ENCODE measurements at regions not wholly inside any gene's neighbourhood (a gene's known extent, or its start where the extent isn't known, plus 50 kb on each side); places are given as distances from the start of the nearest gene placed in this dataset.
A peak's percentile ranks its signal among the peaks of the same experiment; 100 is the strongest.

DNA sequence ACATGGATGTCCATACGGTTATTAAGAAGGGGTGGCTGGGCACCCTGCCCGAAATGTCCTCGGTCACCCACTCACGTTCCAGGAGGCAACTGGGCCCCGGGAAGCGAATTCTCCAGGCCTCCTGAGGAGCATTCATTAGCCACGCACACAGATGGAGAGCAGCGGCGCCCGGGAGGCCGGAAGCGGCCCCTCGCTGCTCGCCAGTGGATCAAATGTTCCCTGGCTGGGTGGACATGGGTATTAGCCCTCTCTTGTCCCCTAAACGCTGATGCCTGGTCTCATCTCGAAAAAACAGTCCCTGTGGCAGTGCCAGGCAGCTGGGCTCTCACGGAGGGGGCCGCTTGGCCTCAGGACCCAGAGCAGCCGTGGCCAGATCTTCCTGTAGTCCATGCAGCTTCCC is 59.0 kb upstream of the DLK1 start:
- TF ChIP-seq GABPA (IDR thresholded peaks at IDR 0.05; ENCODE audit: low read depth) (no peak), SPI1 (IDR thresholded peaks at IDR 0.05; ENCODE audit: borderline replicate concordance, low read depth) (no peak), POLR2AphosphoS5 (IDR thresholded peaks at IDR 0.05; ENCODE audit: low read depth) (no peak)
- TF ChIP-seq, protein P1, sequence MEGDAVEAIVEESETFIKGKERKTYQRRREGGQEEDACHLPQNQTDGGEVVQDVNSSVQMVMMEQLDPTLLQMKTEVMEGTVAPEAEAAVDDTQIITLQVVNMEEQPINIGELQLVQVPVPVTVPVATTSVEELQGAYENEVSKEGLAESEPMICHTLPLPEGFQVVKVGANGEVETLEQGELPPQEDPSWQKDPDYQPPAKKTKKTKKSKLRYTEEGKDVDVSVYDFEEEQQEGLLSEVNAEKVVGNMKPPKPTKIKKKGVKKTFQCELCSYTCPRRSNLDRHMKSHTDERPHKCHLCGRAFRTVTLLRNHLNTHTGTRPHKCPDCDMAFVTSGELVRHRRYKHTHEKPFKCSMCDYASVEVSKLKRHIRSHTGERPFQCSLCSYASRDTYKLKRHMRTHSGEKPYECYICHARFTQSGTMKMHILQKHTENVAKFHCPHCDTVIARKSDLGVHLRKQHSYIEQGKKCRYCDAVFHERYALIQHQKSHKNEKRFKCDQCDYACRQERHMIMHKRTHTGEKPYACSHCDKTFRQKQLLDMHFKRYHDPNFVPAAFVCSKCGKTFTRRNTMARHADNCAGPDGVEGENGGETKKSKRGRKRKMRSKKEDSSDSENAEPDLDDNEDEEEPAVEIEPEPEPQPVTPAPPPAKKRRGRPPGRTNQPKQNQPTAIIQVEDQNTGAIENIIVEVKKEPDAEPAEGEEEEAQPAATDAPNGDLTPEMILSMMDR (IDR thresholded peaks at IDR 0.05; ENCODE audit: insufficient read depth, low read length) = no peak
- TF ChIP-seq, protein P2, sequence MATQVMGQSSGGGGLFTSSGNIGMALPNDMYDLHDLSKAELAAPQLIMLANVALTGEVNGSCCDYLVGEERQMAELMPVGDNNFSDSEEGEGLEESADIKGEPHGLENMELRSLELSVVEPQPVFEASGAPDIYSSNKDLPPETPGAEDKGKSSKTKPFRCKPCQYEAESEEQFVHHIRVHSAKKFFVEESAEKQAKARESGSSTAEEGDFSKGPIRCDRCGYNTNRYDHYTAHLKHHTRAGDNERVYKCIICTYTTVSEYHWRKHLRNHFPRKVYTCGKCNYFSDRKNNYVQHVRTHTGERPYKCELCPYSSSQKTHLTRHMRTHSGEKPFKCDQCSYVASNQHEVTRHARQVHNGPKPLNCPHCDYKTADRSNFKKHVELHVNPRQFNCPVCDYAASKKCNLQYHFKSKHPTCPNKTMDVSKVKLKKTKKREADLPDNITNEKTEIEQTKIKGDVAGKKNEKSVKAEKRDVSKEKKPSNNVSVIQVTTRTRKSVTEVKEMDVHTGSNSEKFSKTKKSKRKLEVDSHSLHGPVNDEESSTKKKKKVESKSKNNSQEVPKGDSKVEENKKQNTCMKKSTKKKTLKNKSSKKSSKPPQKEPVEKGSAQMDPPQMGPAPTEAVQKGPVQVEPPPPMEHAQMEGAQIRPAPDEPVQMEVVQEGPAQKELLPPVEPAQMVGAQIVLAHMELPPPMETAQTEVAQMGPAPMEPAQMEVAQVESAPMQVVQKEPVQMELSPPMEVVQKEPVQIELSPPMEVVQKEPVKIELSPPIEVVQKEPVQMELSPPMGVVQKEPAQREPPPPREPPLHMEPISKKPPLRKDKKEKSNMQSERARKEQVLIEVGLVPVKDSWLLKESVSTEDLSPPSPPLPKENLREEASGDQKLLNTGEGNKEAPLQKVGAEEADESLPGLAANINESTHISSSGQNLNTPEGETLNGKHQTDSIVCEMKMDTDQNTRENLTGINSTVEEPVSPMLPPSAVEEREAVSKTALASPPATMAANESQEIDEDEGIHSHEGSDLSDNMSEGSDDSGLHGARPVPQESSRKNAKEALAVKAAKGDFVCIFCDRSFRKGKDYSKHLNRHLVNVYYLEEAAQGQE (IDR thresholded peaks at IDR 0.05; ENCODE audit: insufficient replicate concordance, low read depth) = no peak
- Histone ChIP-seq H3K27ac (replicated peaks) (no peak overlapping the region), H3K4me3 (replicated peaks; ENCODE audit: insufficient read depth, low read length) (no peak overlapping the region), H3K27me3 (ENCODE audit: insufficient read depth, poor library complexity, severe bottlenecking) (peaks cover 2% of the 10 kb centered on the region)
- no peak for DNase-seq (ENCODE audit: low read depth in 1 of 2, low spot score in 1 of 2)

DNA sequence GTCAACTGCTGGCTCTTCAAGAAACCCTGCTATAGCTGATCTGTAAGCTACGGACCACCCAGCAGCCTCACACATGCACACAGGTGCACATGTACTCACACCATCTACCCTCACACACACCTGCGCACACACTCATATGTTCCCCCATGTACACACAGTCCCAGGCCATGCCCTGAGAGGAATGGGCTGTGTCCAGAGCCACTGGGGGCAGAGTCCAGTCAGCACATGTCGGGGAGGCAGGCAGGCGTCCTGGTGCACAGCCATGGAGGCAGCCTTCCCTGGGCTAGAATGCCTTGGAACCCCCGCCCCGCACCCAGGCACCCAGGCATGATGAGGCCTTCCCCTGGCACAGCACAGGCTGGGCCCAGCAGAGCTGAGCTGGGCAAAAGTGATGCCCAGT is 58.3 kb upstream of the DLK1 start:
- no peak overlapping the region for H3K27ac ChIP-seq (replicated peaks)
- TF ChIP-seq GABPA (IDR thresholded peaks at IDR 0.05; ENCODE audit: low read depth) (no peak), POLR2AphosphoS5 (IDR thresholded peaks at IDR 0.05; ENCODE audit: low read depth) (no peak), SPI1 (IDR thresholded peaks at IDR 0.05; ENCODE audit: borderline replicate concordance, low read depth) (no peak)
- TF ChIP-seq, protein P1 (IDR thresholded peaks at IDR 0.05; ENCODE audit: insufficient read depth, low read length) = no peak
- TF ChIP-seq, protein P2 (IDR thresholded peaks at IDR 0.05; ENCODE audit: insufficient replicate concordance, low read depth) = no peak
- no peak for DNase-seq (ENCODE audit: low read depth in 1 of 2, low spot score in 1 of 2)
- H3K4me3 ChIP-seq (replicated peaks; ENCODE audit: insufficient read depth, low read length) = no peak overlapping the region
- peaks cover 2% of the 10 kb centered on the region for H3K27me3 ChIP-seq (ENCODE audit: insufficient read depth, poor library complexity, severe bottlenecking)

DNA sequence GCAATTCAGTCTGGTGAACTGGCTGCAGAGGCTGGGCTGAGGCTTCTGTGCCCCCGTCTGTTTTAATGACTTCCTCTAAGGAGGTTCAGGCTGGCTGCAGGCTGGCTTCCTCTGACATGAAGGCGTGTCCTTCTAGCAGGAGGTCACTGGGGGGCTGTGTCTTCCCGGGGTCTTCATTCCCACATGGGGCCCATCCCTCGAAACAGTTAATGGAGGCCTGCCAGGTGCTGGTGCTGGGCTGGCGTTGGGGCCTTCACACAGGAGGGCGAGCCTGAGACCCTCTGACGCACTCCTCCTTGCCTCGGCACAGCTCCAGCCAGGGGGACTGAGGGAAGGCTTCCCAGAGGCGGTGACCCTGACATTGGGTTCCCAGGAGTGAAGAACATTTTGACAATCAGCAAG is 57.7 kb upstream of the DLK1 start:
- H3K4me3 ChIP-seq (replicated peaks; ENCODE audit: insufficient read depth, low read length) = no peak overlapping the region
- peaks cover 2% of the 10 kb centered on the region for H3K27me3 ChIP-seq (ENCODE audit: insufficient read depth, poor library complexity, severe bottlenecking)
- TF ChIP-seq, protein P1 (IDR thresholded peaks at IDR 0.05; ENCODE audit: insufficient read depth, low read length) = no peak
- TF ChIP-seq, protein P2 (IDR thresholded peaks at IDR 0.05; ENCODE audit: insufficient replicate concordance, low read depth) = no peak
- no peak for TF ChIP-seq SPI1 (IDR thresholded peaks at IDR 0.05; ENCODE audit: borderline replicate concordance, low read depth)
- TF ChIP-seq GABPA (IDR thresholded peaks at IDR 0.05; ENCODE audit: low read depth) = no peak
- no peak for TF ChIP-seq POLR2AphosphoS5 (IDR thresholded peaks at IDR 0.05; ENCODE audit: low read depth)
- no peak overlapping the region for H3K27ac ChIP-seq (replicated peaks)
- peak in 1 of 2 experiments; percentile 50 for DNase-seq (ENCODE audit: low read depth in 1 of 2, low spot score in 1 of 2)
